GM20000 (cell line): ENCODE measurements at regions not wholly inside any gene's neighbourhood (a gene's known extent, or its start where the extent isn't known, plus 50 kb on each side); places are given as distances from the start of the nearest gene placed in this dataset.
"Not testable (repeated sequence)": the region's sequence is repeated elsewhere in the genome, so short reads cannot be mapped to it uniquely, and the experiment has no call there.

ENCODE experiments used
- DNase-seq: peaks from one replicate; pipeline ENCODE4 v3.0.0; 2012; ENCODE audit warnings: low spot score
- CTCF ChIP-seq: IDR thresholded peaks from 2 replicates; pipeline ENCODE4 v1.5.1; 2012; ENCODE audit warnings: mild to moderate bottlenecking, control low read depth; ENCODE audit errors: extremely low read depth, missing control alignments

GRCh38 chr1:121558514-121558913, 373.7 kb downstream of the SRGAP2C start:
- no peak for DNase-seq
- TF ChIP-seq CTCF = no peak

- no peak for TF ChIP-seq CTCF
- no peak for DNase-seq
Measured at GRCh38 chr1:121566346-121566745, 381.6 kb downstream of the SRGAP2C start.

- no peak for TF ChIP-seq CTCF
- DNase-seq = no peak
Measured at GRCh38 chr1:121569428-121569827, 384.7 kb downstream of the SRGAP2C start.

GRCh38 chr1:121573881-121574504, 389.2 kb downstream of the SRGAP2C start:
- not testable (repeated sequence) for DNase-seq

- DNase-seq = not testable (repeated sequence)
Measured at GRCh38 chr1:121574505-121574899, 389.7 kb downstream of the SRGAP2C start.

GRCh38 chr1:121582898-121583297, 398.1 kb downstream of the SRGAP2C start:
- DNase-seq = not testable (repeated sequence)

GRCh38 chr1:121586369-121587229, 401.8 kb downstream of the SRGAP2C start:
- DNase-seq = no peak
- TF ChIP-seq CTCF = no peak

GRCh38 chr1:121587230-121587569, 402.4 kb downstream of the SRGAP2C start:
- TF ChIP-seq CTCF = no peak
- DNase-seq = no peak

- no peak for TF ChIP-seq CTCF
- no peak for DNase-seq
Measured at GRCh38 chr1:121587777-121588176, 403.0 kb downstream of the SRGAP2C start.
